Loucy (cell line): ENCODE measurements at regions not wholly inside any gene's neighbourhood (a gene's known extent, or its start where the extent isn't known, plus 50 kb on each side); places are given as distances from the start of the nearest gene placed in this dataset.

Source experiments
- H2AFZ ChIP-seq: fragments of 200-600 bp; sonication (generic); 2 replicates; pipeline ENCODE4 v1.6.0; 2016; ENCODE audit warnings: antibody characterized with exemption, mild to moderate bottlenecking, low read length, moderate library complexity
- H3F3A ChIP-seq: fragments of 200-600 bp; 2 replicates; pipeline ENCODE4 v1.6.0; 2016; ENCODE audit warnings: antibody characterized with exemption, low read depth, mild to moderate bottlenecking
- H3K27me3 ChIP-seq: fragments of 200-600 bp; sonication (generic); 2 replicates; pipeline ENCODE4 v1.6.1; 2014; ENCODE audit warnings: low read length, mild to moderate bottlenecking; ENCODE audit not compliant: insufficient read depth, poor library complexity, severe bottlenecking
- H3K36me3 ChIP-seq: fragments of 200-600 bp; sonication (generic); 2 replicates; pipeline ENCODE4 v1.6.1; 2016; ENCODE audit warnings: low read length; ENCODE audit not compliant: insufficient read depth
- H3K4me1 ChIP-seq: fragments of 200-600 bp; sonication (generic); 2 replicates; pipeline ENCODE4 v1.5.1; 2014; ENCODE audit warnings: low read length, mild to moderate bottlenecking; ENCODE audit not compliant: insufficient read depth, poor library complexity, severe bottlenecking
- H3K4me2 ChIP-seq: fragments of 200-600 bp; sonication (generic); 2 replicates; pipeline ENCODE4 v1.6.0; 2014; ENCODE audit warnings: antibody characterized with exemption, low read length, low read depth, mild to moderate bottlenecking; ENCODE audit not compliant: poor library complexity, severe bottlenecking
- H3K4me3 ChIP-seq: fragments of 200-600 bp; sonication (generic); 2 replicates; pipeline ENCODE4 v1.5.1; 2014; ENCODE audit warnings: low read length, mild to moderate bottlenecking, mixed read lengths; ENCODE audit not compliant: poor library complexity, severe bottlenecking
- H3K79me2 ChIP-seq: fragments of 200-600 bp; sonication (generic); 2 replicates; pipeline ENCODE4 v1.6.1; 2014; ENCODE audit warnings: low read length; ENCODE audit not compliant: insufficient read depth
- H3K9ac ChIP-seq: fragments of 200-600 bp; sonication (generic); 2 replicates; pipeline ENCODE4 v1.6.0; 2014; ENCODE audit warnings: mild to moderate bottlenecking, low read depth, low read length, moderate library complexity; ENCODE audit not compliant: poor library complexity, severe bottlenecking
- H3K9me2 ChIP-seq: fragments of 200-600 bp; sonication (generic); replicated peaks from 2 replicates; pipeline ENCODE4 v1.6.1; 2016; ENCODE audit warnings: low read depth, low read length, mixed read lengths
- H3K9me3 ChIP-seq: fragments of 200-600 bp; sonication (generic); 2 replicates; pipeline ENCODE4 v1.6.1; 2014; ENCODE audit warnings: mild to moderate bottlenecking, antibody characterized with exemption, low read length, low read depth; ENCODE audit not compliant: insufficient read depth
- H4K20me1 ChIP-seq: fragments of 200-600 bp; sonication (generic); 2 replicates; pipeline ENCODE4 v1.6.0; 2014; ENCODE audit warnings: antibody characterized with exemption, low read length, mild to moderate bottlenecking; ENCODE audit not compliant: insufficient read depth, poor library complexity, severe bottlenecking
- CTCF ChIP-seq: fragments of 200-600 bp; sonication (generic); conservative IDR thresholded peaks from 2 replicates; pipeline ENCODE4 v1.5.1; 2014; ENCODE audit warnings: mild to moderate bottlenecking, antibody characterized with exemption, low read length
- EZH2phosphoT487 ChIP-seq: fragments of 200-600 bp; IDR thresholded peaks from 2 replicates; pipeline ENCODE4 v1.6.1; 2018; ENCODE audit warnings: antibody characterized with exemption, mild to moderate bottlenecking, moderate library complexity, borderline replicate concordance

GRCh38 chr13:97125810-97126738, 96.1 kb upstream of the MBNL2 start:
- Histone ChIP-seq H3K36me3 (no peaks in the 10 kb centered on the region), H3F3A (no peaks in the 10 kb centered on the region), H3K27me3 (no peaks in the 10 kb centered on the region), H3K4me1 (no peaks in the 10 kb centered on the region), H2AFZ (no peak overlapping the region), H3K4me2 (no peak overlapping the region), H3K4me3 (no peak overlapping the region), H3K9me3 (no peaks in the 10 kb centered on the region), H4K20me1 (no peaks in the 10 kb centered on the region), H3K9me2 (no peaks in the 10 kb centered on the region), H3K9ac (no peak overlapping the region), H3K79me2 (no peaks in the 10 kb centered on the region)
- TF ChIP-seq EZH2phosphoT487 (no peak), CTCF (no peak)

- Histone ChIP-seq H3K79me2 (no peaks in the 10 kb centered on the region), H3K4me1 (no peaks in the 10 kb centered on the region), H3K27me3 (no peaks in the 10 kb centered on the region), H3K9ac (no peak overlapping the region), H3F3A (no peaks in the 10 kb centered on the region), H3K9me3 (no peaks in the 10 kb centered on the region), H3K4me3 (no peak overlapping the region), H3K36me3 (no peaks in the 10 kb centered on the region), H2AFZ (no peak overlapping the region), H4K20me1 (no peaks in the 10 kb centered on the region), H3K9me2 (no peaks in the 10 kb centered on the region), H3K4me2 (no peak overlapping the region)
- no peak for TF ChIP-seq CTCF
- no peak for TF ChIP-seq EZH2phosphoT487
These were observed 94.3 kb upstream of the MBNL2 start for GRCh38 chr13:97127842-97128241.

GRCh38 chr13:97130190-97130589, 91.9 kb upstream of the MBNL2 start:
- no peak overlapping the region for H3K4me2 ChIP-seq
- no peak overlapping the region for H2AFZ ChIP-seq
- H3K36me3 ChIP-seq = no peaks in the 10 kb centered on the region
- no peaks in the 10 kb centered on the region for H3K4me1 ChIP-seq
- H3K9me3 ChIP-seq = no peaks in the 10 kb centered on the region
- no peaks in the 10 kb centered on the region for H4K20me1 ChIP-seq
- no peaks in the 10 kb centered on the region for H3K9me2 ChIP-seq
- no peaks in the 10 kb centered on the region for H3K27me3 ChIP-seq
- no peak overlapping the region for H3K9ac ChIP-seq
- H3K4me3 ChIP-seq = no peak overlapping the region
- H3F3A ChIP-seq = no peaks in the 10 kb centered on the region
- no peaks in the 10 kb centered on the region for H3K79me2 ChIP-seq
- no peak for TF ChIP-seq CTCF
- TF ChIP-seq EZH2phosphoT487 = no peak
